SK-N-SH treated with all-trans-retinoic acid at 6 μM for 48 hours (cell line): ENCODE measurements at regions not wholly inside any gene's neighbourhood (a gene's known extent, or its start where the extent isn't known, plus 50 kb on each side); places are given as distances from the start of the nearest gene placed in this dataset.

ENCODE experiments used
- ATAC-seq: fragments of 200-7000 bp; cut with Tn5 transposase; 3 replicates; pipeline ENCODE4 v1.9.1; 2020; ENCODE audit warnings: mild to moderate bottlenecking, moderate library complexity
- ARNTL ChIP-seq: fragments of 450-650 bp; formaldehyde crosslinking; IDR thresholded peaks from 2 replicates; pipeline ENCODE4 v1.5.0; 2020; ENCODE audit warnings: low read depth, mild to moderate bottlenecking, moderate library complexity, borderline replicate concordance
- ESRRG ChIP-seq: fragments of 250-450 bp; sonication (Bioruptor Pico); IDR thresholded peaks from 2 replicates; pipeline ENCODE4 v1.6.1; 2021; ENCODE audit warnings: mild to moderate bottlenecking
- ISL1 ChIP-seq: fragments of 250-450 bp; sonication (Bioruptor Pico); IDR thresholded peaks from 2 replicates; pipeline ENCODE4 v2.1.2; 2022; ENCODE audit warnings: mild to moderate bottlenecking, moderate library complexity
- OSR1 ChIP-seq: fragments of 250-450 bp; sonication (Bioruptor Pico); IDR thresholded peaks from 2 replicates; pipeline ENCODE4 v1.8.0; 2022; ENCODE audit warnings: moderate library complexity, mild to moderate bottlenecking, inconsistent platforms
- PPARA ChIP-seq: fragments of 250-450 bp; sonication (Bioruptor Pico); IDR thresholded peaks from 2 replicates; pipeline ENCODE4 v1.5.0; 2020; ENCODE audit warnings: mild to moderate bottlenecking, borderline replicate concordance
- RARB ChIP-seq: fragments of 250-450 bp; sonication (Bioruptor Pico); IDR thresholded peaks from 2 replicates; pipeline ENCODE4 v1.8.0; 2021; ENCODE audit warnings: mild to moderate bottlenecking, moderate library complexity
- SNAI2 ChIP-seq: fragments of 250-450 bp; sonication (Bioruptor Pico); IDR thresholded peaks from 2 replicates; pipeline ENCODE4 v1.5.0; 2020; ENCODE audit warnings: mild to moderate bottlenecking, moderate library complexity
- TCF4 ChIP-seq: fragments of 250-450 bp; sonication (Bioruptor Pico); IDR thresholded peaks from 2 replicates; pipeline ENCODE4 v1.8.0; 2021; ENCODE audit warnings: mild to moderate bottlenecking, moderate library complexity, borderline replicate concordance
- TOX ChIP-seq: fragments of 250-450 bp; sonication (Bioruptor Pico); IDR thresholded peaks from 2 replicates; pipeline ENCODE4 v1.8.0; 2021; ENCODE audit warnings: mild to moderate bottlenecking, moderate library complexity, borderline replicate concordance
- ZC3H10 ChIP-seq: fragments of 250-450 bp; sonication (Bioruptor Pico); IDR thresholded peaks from 2 replicates; pipeline ENCODE4 v1.5.1; 2021; ENCODE audit warnings: mild to moderate bottlenecking, moderate library complexity
- ZFP3 ChIP-seq: fragments of 250-450 bp; sonication (Bioruptor Pico); IDR thresholded peaks from 2 replicates; pipeline ENCODE4 v1.5.0; 2020; ENCODE audit warnings: mild to moderate bottlenecking, moderate library complexity
- ZFP30 ChIP-seq: fragments of 450-650 bp; formaldehyde crosslinking; IDR thresholded peaks from 2 replicates; pipeline ENCODE4 v1.5.0; 2022; ENCODE audit warnings: mild to moderate bottlenecking, moderate library complexity
- ZNF565 ChIP-seq: fragments of 450-650 bp; formaldehyde crosslinking; conservative IDR thresholded peaks from 2 replicates; pipeline ENCODE4 v1.5.0; 2020; ENCODE audit warnings: low read depth, mild to moderate bottlenecking, moderate library complexity
- ZNF70 ChIP-seq: fragments of 450-650 bp; formaldehyde crosslinking; IDR thresholded peaks from 2 replicates; pipeline ENCODE4 v1.5.0; 2020; ENCODE audit warnings: mild to moderate bottlenecking, moderate library complexity
- ZNF8 ChIP-seq: fragments of 450-650 bp; formaldehyde crosslinking; IDR thresholded peaks from 2 replicates; pipeline ENCODE4 v1.5.0; 2020; ENCODE audit warnings: mild to moderate bottlenecking, moderate library complexity
- TF ChIP-seq, protein P1 (sequence below): fragments of 250-450 bp; sonication (Bioruptor Pico); IDR thresholded peaks from 2 replicates; pipeline ENCODE4 v1.8.0; 2021; ENCODE audit warnings: low read depth, mild to moderate bottlenecking, moderate library complexity, borderline replicate concordance
- TF ChIP-seq, protein P2 (sequence below): fragments of 250-450 bp; sonication (Bioruptor Pico); IDR thresholded peaks from 2 replicates; pipeline ENCODE4 v1.5.1; 2020; ENCODE audit warnings: low read depth, mild to moderate bottlenecking, moderate library complexity
- TF ChIP-seq, protein P3 (sequence below): fragments of 250-450 bp; sonication (Bioruptor Pico); IDR thresholded peaks from 2 replicates; pipeline ENCODE4 v1.5.1; 2021; ENCODE audit warnings: mild to moderate bottlenecking, moderate library complexity
- TF ChIP-seq, protein P4 (sequence below): fragments of 250-450 bp; sonication (Bioruptor Pico); IDR thresholded peaks from 2 replicates; pipeline ENCODE4 v1.8.0; 2020; ENCODE audit warnings: mild to moderate bottlenecking, moderate library complexity, borderline replicate concordance
- TF ChIP-seq, protein P5 (sequence below): fragments of 250-450 bp; sonication (Bioruptor Pico); IDR thresholded peaks from 2 replicates; pipeline ENCODE4 v1.5.0; 2020; ENCODE audit warnings: mild to moderate bottlenecking, moderate library complexity

DNA sequence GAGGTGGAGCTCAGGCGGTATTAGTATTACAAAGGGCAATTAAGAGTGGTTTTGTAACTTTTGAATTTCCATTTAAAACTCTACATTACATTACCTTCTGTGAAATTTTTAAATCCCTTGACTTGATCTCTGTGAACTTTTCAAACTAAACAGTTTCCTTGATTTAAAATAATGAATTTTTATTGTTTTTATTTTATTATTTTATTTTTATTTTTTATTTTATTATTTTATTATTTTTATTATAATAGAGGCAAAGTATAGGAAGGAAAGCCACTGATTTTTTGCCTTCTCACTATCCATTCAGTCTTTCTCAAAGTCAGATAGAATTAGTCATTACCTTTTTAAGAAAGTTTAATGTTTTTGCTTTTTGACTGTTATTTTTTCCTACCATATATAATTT, 1248.1 kb upstream of the SLC10A2 start:
- ATAC-seq: no peak

DNA sequence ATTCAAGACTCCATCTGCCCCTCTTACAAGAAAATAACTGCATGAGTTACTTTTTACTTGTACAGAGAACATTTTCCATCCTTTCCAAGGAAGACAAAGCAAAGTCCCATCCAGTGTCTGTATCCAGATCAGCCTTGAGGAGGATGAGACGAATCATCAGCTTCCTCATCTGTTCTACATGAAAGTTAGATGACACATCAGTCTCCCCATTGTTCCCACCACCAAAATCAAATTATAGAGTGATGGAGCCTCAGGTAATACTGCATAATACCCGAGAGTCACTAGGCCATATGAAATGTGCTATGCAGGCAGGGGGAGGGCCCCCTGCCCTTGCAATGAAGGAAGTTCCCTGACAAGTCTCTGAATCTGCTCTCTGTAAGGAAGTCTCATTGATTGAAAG, 1244.6 kb upstream of the SLC10A2 start:
- ATAC-seq: no peak
- no peak for TF ChIP-seq ZNF8
- no peak for TF ChIP-seq ISL1 (CRISPR knock-in tag)
- TF ChIP-seq, protein P1, sequence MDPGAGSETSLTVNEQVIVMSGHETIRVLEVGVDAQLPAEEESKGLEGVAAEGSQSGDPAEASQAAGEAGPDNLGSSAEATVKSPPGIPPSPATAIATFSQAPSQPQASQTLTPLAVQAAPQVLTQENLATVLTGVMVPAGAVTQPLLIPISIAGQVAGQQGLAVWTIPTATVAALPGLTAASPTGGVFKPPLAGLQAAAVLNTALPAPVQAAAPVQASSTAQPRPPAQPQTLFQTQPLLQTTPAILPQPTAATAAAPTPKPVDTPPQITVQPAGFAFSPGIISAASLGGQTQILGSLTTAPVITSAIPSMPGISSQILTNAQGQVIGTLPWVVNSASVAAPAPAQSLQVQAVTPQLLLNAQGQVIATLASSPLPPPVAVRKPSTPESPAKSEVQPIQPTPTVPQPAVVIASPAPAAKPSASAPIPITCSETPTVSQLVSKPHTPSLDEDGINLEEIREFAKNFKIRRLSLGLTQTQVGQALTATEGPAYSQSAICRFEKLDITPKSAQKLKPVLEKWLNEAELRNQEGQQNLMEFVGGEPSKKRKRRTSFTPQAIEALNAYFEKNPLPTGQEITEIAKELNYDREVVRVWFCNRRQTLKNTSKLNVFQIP (CRISPR knock-in tag): no peak
- TF ChIP-seq, protein P2, sequence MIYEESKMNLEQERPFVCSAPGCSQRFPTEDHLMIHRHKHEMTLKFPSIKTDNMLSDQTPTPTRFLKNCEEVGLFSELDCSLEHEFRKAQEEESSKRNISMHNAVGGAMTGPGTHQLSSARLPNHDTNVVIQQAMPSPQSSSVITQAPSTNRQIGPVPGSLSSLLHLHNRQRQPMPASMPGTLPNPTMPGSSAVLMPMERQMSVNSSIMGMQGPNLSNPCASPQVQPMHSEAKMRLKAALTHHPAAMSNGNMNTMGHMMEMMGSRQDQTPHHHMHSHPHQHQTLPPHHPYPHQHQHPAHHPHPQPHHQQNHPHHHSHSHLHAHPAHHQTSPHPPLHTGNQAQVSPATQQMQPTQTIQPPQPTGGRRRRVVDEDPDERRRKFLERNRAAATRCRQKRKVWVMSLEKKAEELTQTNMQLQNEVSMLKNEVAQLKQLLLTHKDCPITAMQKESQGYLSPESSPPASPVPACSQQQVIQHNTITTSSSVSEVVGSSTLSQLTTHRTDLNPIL: no peak
- TF ChIP-seq ESRRG (CRISPR knock-in tag): no peak
- TF ChIP-seq, protein P3, sequence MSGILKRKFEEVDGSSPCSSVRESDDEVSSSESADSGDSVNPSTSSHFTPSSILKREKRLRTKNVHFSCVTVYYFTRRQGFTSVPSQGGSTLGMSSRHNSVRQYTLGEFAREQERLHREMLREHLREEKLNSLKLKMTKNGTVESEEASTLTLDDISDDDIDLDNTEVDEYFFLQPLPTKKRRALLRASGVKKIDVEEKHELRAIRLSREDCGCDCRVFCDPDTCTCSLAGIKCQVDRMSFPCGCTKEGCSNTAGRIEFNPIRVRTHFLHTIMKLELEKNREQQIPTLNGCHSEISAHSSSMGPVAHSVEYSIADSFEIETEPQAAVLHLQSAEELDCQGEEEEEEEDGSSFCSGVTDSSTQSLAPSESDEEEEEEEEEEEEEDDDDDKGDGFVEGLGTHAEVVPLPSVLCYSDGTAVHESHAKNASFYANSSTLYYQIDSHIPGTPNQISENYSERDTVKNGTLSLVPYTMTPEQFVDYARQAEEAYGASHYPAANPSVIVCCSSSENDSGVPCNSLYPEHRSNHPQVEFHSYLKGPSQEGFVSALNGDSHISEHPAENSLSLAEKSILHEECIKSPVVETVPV (CRISPR knock-in tag): no peak
- no peak for TF ChIP-seq SNAI2 (CRISPR knock-in tag)
- no peak for TF ChIP-seq ZC3H10
- TF ChIP-seq OSR1 (CRISPR knock-in tag): no peak
- TF ChIP-seq ZNF70 (CRISPR knock-in tag): no peak
- no peak for TF ChIP-seq ZNF565 (CRISPR knock-in tag)
- TF ChIP-seq, protein P4, sequence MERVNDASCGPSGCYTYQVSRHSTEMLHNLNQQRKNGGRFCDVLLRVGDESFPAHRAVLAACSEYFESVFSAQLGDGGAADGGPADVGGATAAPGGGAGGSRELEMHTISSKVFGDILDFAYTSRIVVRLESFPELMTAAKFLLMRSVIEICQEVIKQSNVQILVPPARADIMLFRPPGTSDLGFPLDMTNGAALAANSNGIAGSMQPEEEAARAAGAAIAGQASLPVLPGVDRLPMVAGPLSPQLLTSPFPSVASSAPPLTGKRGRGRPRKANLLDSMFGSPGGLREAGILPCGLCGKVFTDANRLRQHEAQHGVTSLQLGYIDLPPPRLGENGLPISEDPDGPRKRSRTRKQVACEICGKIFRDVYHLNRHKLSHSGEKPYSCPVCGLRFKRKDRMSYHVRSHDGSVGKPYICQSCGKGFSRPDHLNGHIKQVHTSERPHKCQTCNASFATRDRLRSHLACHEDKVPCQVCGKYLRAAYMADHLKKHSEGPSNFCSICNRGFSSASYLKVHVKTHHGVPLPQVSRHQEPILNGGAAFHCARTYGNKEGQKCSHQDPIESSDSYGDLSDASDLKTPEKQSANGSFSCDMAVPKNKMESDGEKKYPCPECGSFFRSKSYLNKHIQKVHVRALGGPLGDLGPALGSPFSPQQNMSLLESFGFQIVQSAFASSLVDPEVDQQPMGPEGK: no peak

More for the DNA sequence above, 1248.1 kb upstream of the SLC10A2 start:
- TF ChIP-seq ISL1 (CRISPR knock-in tag) (no peak), ZC3H10 (no peak), ZFP3 (CRISPR knock-in tag) (no peak), ESRRG (CRISPR knock-in tag) (no peak), ZNF8 (no peak), RARB (CRISPR knock-in tag) (no peak), OSR1 (CRISPR knock-in tag) (no peak), PPARA (CRISPR knock-in tag) (no peak), TOX (CRISPR knock-in tag) (no peak), SNAI2 (CRISPR knock-in tag) (no peak), ZNF70 (CRISPR knock-in tag) (no peak)
- TF ChIP-seq, protein P5, sequence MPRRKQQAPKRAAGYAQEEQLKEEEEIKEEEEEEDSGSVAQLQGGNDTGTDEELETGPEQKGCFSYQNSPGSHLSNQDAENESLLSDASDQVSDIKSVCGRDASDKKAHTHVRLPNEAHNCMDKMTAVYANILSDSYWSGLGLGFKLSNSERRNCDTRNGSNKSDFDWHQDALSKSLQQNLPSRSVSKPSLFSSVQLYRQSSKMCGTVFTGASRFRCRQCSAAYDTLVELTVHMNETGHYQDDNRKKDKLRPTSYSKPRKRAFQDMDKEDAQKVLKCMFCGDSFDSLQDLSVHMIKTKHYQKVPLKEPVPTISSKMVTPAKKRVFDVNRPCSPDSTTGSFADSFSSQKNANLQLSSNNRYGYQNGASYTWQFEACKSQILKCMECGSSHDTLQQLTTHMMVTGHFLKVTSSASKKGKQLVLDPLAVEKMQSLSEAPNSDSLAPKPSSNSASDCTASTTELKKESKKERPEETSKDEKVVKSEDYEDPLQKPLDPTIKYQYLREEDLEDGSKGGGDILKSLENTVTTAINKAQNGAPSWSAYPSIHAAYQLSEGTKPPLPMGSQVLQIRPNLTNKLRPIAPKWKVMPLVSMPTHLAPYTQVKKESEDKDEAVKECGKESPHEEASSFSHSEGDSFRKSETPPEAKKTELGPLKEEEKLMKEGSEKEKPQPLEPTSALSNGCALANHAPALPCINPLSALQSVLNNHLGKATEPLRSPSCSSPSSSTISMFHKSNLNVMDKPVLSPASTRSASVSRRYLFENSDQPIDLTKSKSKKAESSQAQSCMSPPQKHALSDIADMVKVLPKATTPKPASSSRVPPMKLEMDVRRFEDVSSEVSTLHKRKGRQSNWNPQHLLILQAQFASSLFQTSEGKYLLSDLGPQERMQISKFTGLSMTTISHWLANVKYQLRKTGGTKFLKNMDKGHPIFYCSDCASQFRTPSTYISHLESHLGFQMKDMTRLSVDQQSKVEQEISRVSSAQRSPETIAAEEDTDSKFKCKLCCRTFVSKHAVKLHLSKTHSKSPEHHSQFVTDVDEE (CRISPR knock-in tag): no peak
- TF ChIP-seq, protein P2: no peak

DNA sequence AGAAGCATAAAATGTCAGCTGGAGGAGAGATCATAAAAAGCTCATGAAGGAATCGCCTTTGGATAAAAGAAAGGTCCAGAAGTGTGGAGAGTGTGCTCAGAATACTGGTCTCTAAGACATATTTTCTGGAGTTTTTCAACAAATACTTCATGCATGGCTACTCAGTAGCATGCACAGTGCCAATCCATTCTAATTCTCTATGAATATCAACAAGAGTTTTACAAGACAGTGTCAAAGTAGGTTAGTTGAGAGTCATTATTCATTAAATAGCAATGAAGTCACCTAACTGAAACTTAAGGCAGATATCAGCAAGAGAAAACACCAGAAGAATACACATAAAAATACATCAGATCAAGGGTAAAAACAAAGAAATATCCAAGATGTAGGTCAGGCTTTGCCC, 1243.2 kb upstream of the SLC10A2 start:
- no peak for ATAC-seq
- TF ChIP-seq, protein P2: no peak
- no peak for TF ChIP-seq TCF4 (CRISPR knock-in tag)
- TF ChIP-seq, protein P5 (CRISPR knock-in tag): no peak
- no peak for TF ChIP-seq TOX (CRISPR knock-in tag)
- no peak for TF ChIP-seq ZNF8
- TF ChIP-seq ISL1 (CRISPR knock-in tag): no peak
- TF ChIP-seq, protein P1 (CRISPR knock-in tag): no peak
- TF ChIP-seq ZC3H10: no peak
- no peak for TF ChIP-seq ZFP30 (CRISPR knock-in tag)
- TF ChIP-seq PPARA (CRISPR knock-in tag): no peak
- no peak for TF ChIP-seq OSR1 (CRISPR knock-in tag)
- no peak for TF ChIP-seq ARNTL (CRISPR knock-in tag)
